HCT116 (cell line): ENCODE measurements at regions not wholly inside any gene's neighbourhood (a gene's known extent, or its start where the extent isn't known, plus 50 kb on each side); places are given as distances from the start of the nearest gene placed in this dataset.

Experiments
- ATAC-seq: fragments of 200-7000 bp; cut with Tn5 transposase; 2 replicates; pipeline ENCODE4 v1.9.1; 2020; ENCODE audit warnings: mild to moderate bottlenecking, moderate library complexity
- BruUV-seq: library from RNA; stranded (reverse); fragments of 400-500 nt; replicated peaks from 2 replicates; lab custom pipeline; 2021; lab: Mats Ljungman, UMichigan
- CTCF ChIA-PET: fragments of 300-600 bp; sonication (Branson Sonifier 250); formaldehyde crosslinking; loops from one replicate; lab custom pipeline; 2021; ENCODE audit warnings: antibody characterized with exemption; lab: Charles Lee
- POLR2A ChIA-PET: fragments of 300-600, 350-600 bp; sonication (Branson Sonifier 250); formaldehyde crosslinking; loops from one replicate; lab custom pipeline; 2021; ENCODE audit warnings: antibody characterized with exemption; lab: Charles Lee
- RAD21 ChIA-PET, 2 experiments: fragments of 300-600 bp; sonication (Branson Sonifier 250); formaldehyde crosslinking; loops; one replicate each; lab custom pipeline; 2023; ENCODE audit warnings: low total read pairs in 2 of 2; ENCODE audit not compliant: uncharacterized antibody in 2 of 2, unreplicated experiment in 2 of 2, low non-redundant PET in 1 of 2; lab: Charles Lee
- DNase-seq: peaks from one replicate; pipeline ENCODE4 v3.0.0-alpha.2; 2010; ENCODE audit warnings: low read depth, low spot score
- H2AFZ ChIP-seq: fragments of 200-600 bp; shearing (Covaris generic), sonication (generic); 2 replicates; pipeline ENCODE4 v1.6.1; 2017; ENCODE audit warnings: low read depth, mixed run types, mixed read lengths, antibody characterized with exemption, low read length; ENCODE audit not compliant: poor library complexity, severe bottlenecking
- H3K27ac ChIP-seq: 2 replicates; pipeline ENCODE4 v1.5.1; 2012; ENCODE audit warnings: low read depth, low read length
- H3K27me3 ChIP-seq: fragments of 200-600 bp; sonication (generic); 2 replicates; pipeline ENCODE4 v1.6.1; 2016; ENCODE audit warnings: mixed run types, low read length, mixed read lengths; ENCODE audit not compliant: insufficient read depth
- H3K36me3 ChIP-seq, 2 experiments: fragments of 200-500 bp in 1 of 2; fragments of 200-600 bp in 1 of 2; sonication (Bioruptor generic) in 1 of 2; sonication (generic) in 1 of 2; 2 replicates each; pipeline versions ENCODE4 v1.5.1 to v1.6.1; 2014 to 2016; ENCODE audit warnings: low read length in 2 of 2, inconsistent platforms in 1 of 2, mixed read lengths in 1 of 2, mixed run types in 1 of 2; ENCODE audit not compliant: insufficient read depth in 2 of 2, control insufficient read depth in 1 of 2
- H3K4me1 ChIP-seq, 2 experiments: fragments of 200-600 bp in 1 of 2; sonication (generic) in 1 of 2; 2 replicates each; pipeline versions ENCODE4 v1.5.1 to v1.6.1; 2012 to 2017; ENCODE audit warnings: low read length in 2 of 2, inconsistent platforms in 1 of 2, mild to moderate bottlenecking in 1 of 2, mixed read lengths in 1 of 2, mixed run types in 1 of 2, moderate library complexity in 1 of 2; ENCODE audit not compliant: insufficient read depth in 2 of 2, control insufficient read depth in 1 of 2
- H3K4me2 ChIP-seq: fragments of 200-600 bp; sonication (generic); 2 replicates; pipeline ENCODE4 v1.6.1; 2017; ENCODE audit warnings: mixed run types, low read length, mixed read lengths
- H3K4me3 ChIP-seq, 2 experiments: fragments of 200-600 bp in 1 of 2; sonication (generic) in 1 of 2; replicated peaks in 1 of 2; 2 replicates each; pipeline ENCODE4 v1.5.1; 2011 to 2016; ENCODE audit warnings: low read length in 2 of 2, control low read depth in 1 of 2, low read depth in 1 of 2, mild to moderate bottlenecking in 1 of 2, mixed read lengths in 1 of 2, mixed run types in 1 of 2
- H3K79me2 ChIP-seq: fragments of 200-600 bp; sonication (generic); 2 replicates; pipeline ENCODE4 v1.6.1; 2017; ENCODE audit warnings: mild to moderate bottlenecking, mixed run types, low read length, moderate library complexity, mixed read lengths; ENCODE audit not compliant: insufficient read depth
- H3K9ac ChIP-seq: fragments of 200-600 bp; sonication (generic); 2 replicates; pipeline ENCODE4 v1.6.1; 2016; ENCODE audit warnings: low read length, mixed read lengths
- H3K9me2 ChIP-seq: fragments of 200-600 bp; sonication (generic), shearing (Covaris generic); 2 replicates; pipeline ENCODE4 v1.6.1; 2017; ENCODE audit warnings: mixed run types, mild to moderate bottlenecking, moderate library complexity; ENCODE audit not compliant: insufficient read depth
- H3K9me3 ChIP-seq, 2 experiments: fragments of 200-500 bp in 1 of 2; fragments of 200-600 bp in 1 of 2; sonication (Bioruptor generic) in 1 of 2; sonication (generic) in 1 of 2; 2 replicates each; pipeline ENCODE4 v1.6.1; 2014 to 2017; ENCODE audit warnings: low read length in 2 of 2, mixed read lengths in 2 of 2, inconsistent platforms in 1 of 2, low read depth in 1 of 2, mild to moderate bottlenecking in 1 of 2, mixed run types in 1 of 2, moderate library complexity in 1 of 2; ENCODE audit not compliant: control insufficient read depth in 1 of 2, insufficient read depth in 1 of 2
- H4K20me1 ChIP-seq: fragments of 200-600 bp; sonication (generic), shearing (Covaris generic); 2 replicates; pipeline ENCODE4 v1.6.1; 2017; ENCODE audit warnings: mixed run types, mild to moderate bottlenecking, moderate library complexity; ENCODE audit not compliant: insufficient read depth
- CBX3 ChIP-seq: IDR thresholded peaks from 2 replicates; pipeline ENCODE4 v1.6.1; 2012; ENCODE audit warnings: low read depth
- CEBPB ChIP-seq: IDR thresholded peaks from 2 replicates; pipeline ENCODE4 v1.6.1; 2012; ENCODE audit warnings: low read depth
- EGR1 ChIP-seq: IDR thresholded peaks from 2 replicates; pipeline ENCODE4 v1.6.1; 2012; ENCODE audit warnings: low read depth
- ELF1 ChIP-seq: IDR thresholded peaks from 2 replicates; pipeline ENCODE4 v1.6.1; 2012; ENCODE audit warnings: low read depth, borderline replicate concordance
- EZH2 ChIP-seq: fragments of 200-600 bp; sonication (generic); IDR thresholded peaks from 2 replicates; pipeline ENCODE4 v1.6.1; 2017; ENCODE audit warnings: antibody characterized with exemption, mixed run types
- FOSL1 ChIP-seq: IDR thresholded peaks from 2 replicates; pipeline ENCODE4 v1.6.1; 2012; ENCODE audit warnings: low read depth
- JUND ChIP-seq: IDR thresholded peaks from 2 replicates; pipeline ENCODE4 v1.6.1; 2012
- POLR2A ChIP-seq: IDR thresholded peaks from 2 replicates; pipeline ENCODE4 v1.7.0; 2011; ENCODE audit warnings: borderline replicate concordance; ENCODE audit not compliant: insufficient read depth, insufficient read length; ENCODE audit errors: extremely low read depth
- POLR2AphosphoS5 ChIP-seq: IDR thresholded peaks from 2 replicates; pipeline ENCODE4 v1.6.1; 2011; ENCODE audit warnings: mild to moderate bottlenecking, low read depth, low read length, moderate library complexity
- RAD21 ChIP-seq: IDR thresholded peaks from 2 replicates; pipeline ENCODE4 v1.6.1; 2012; ENCODE audit warnings: low read depth, mild to moderate bottlenecking
- SIN3A ChIP-seq: IDR thresholded peaks from 2 replicates; pipeline ENCODE4 v1.6.1; 2012; ENCODE audit warnings: low read depth
- SP1 ChIP-seq: IDR thresholded peaks from 2 replicates; pipeline ENCODE4 v1.6.1; 2012; ENCODE audit warnings: low read depth
- SRF ChIP-seq: IDR thresholded peaks from 2 replicates; pipeline ENCODE4 v1.6.1; 2012; ENCODE audit warnings: low read depth
- TCF7L2 ChIP-seq: IDR thresholded peaks from 2 replicates; pipeline ENCODE4 v1.7.0; 2011; ENCODE audit warnings: borderline replicate concordance, inconsistent platforms; ENCODE audit not compliant: insufficient read depth, insufficient read length; ENCODE audit errors: extremely low read depth
- ZNF274 ChIP-seq: fragments of 200-500 bp; sonication (Bioruptor generic); IDR thresholded peaks from 2 replicates; pipeline ENCODE4 v1.6.1; 2014; ENCODE audit warnings: mild to moderate bottlenecking, low read depth, low read length, inconsistent platforms
- intact Hi-C: fragments of 100-400 bp; cut with micrococcal nuclease; formaldehyde crosslinking; loops from 2 replicates; pipeline ENCODE4 v1.10.0; 2022
- TF ChIP-seq, protein P1 (sequence below): IDR thresholded peaks from 2 replicates; pipeline ENCODE4 v1.6.1; 2012
- TF ChIP-seq, protein P2 (sequence below): IDR thresholded peaks from 2 replicates; pipeline ENCODE4 v1.6.1; 2012
- TF ChIP-seq, protein P3 (sequence below): IDR thresholded peaks from 2 replicates; pipeline ENCODE4 v1.6.1; 2012; ENCODE audit warnings: low read depth

DNA sequence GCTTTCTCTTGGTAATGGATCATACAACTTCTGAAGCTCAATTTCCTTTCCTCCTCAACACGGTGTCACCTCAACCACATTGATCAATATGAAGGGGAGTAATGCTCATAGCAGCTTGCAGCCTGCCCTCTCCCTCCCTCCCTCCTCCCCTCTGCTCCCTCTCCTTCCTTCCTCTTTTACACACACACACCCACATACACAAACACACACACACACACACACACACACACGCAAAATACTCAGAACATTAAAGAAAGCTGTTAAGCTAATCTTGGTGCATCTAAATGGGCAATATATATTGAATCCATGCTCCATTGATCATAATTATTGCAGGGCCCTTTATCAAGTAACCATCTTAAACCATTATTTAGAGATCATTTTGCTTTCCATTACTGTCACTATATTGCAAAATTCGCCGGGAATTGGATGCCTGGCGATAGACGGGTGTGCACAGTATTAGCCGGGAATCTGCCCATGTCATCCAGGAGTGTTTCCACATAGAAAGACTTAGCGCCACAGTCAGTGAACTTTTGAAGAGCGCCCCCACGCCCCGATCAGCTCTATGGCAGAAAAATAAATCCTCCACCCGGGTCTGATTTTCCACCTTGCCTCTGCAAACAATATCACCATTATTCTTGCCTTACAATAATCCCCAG lies 122.0 kb downstream of the PRLHR start:
- TF ChIP-seq TCF7L2 (no peak), RAD21 (no peak), POLR2A (no peak), CEBPB (no peak), JUND (no peak), ELF1 (no peak), EGR1 (no peak), SRF (no peak), EZH2 (no peak), POLR2AphosphoS5 (no peak), CBX3 (no peak), ZNF274 (no peak), SIN3A (no peak), FOSL1 (no peak), SP1 (no peak)
- TF ChIP-seq, protein P1, sequence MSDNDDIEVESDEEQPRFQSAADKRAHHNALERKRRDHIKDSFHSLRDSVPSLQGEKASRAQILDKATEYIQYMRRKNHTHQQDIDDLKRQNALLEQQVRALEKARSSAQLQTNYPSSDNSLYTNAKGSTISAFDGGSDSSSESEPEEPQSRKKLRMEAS = no peak
- TF ChIP-seq, protein P2, sequence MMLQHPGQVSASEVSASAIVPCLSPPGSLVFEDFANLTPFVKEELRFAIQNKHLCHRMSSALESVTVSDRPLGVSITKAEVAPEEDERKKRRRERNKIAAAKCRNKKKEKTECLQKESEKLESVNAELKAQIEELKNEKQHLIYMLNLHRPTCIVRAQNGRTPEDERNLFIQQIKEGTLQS = no peak
- TF ChIP-seq, protein P3, sequence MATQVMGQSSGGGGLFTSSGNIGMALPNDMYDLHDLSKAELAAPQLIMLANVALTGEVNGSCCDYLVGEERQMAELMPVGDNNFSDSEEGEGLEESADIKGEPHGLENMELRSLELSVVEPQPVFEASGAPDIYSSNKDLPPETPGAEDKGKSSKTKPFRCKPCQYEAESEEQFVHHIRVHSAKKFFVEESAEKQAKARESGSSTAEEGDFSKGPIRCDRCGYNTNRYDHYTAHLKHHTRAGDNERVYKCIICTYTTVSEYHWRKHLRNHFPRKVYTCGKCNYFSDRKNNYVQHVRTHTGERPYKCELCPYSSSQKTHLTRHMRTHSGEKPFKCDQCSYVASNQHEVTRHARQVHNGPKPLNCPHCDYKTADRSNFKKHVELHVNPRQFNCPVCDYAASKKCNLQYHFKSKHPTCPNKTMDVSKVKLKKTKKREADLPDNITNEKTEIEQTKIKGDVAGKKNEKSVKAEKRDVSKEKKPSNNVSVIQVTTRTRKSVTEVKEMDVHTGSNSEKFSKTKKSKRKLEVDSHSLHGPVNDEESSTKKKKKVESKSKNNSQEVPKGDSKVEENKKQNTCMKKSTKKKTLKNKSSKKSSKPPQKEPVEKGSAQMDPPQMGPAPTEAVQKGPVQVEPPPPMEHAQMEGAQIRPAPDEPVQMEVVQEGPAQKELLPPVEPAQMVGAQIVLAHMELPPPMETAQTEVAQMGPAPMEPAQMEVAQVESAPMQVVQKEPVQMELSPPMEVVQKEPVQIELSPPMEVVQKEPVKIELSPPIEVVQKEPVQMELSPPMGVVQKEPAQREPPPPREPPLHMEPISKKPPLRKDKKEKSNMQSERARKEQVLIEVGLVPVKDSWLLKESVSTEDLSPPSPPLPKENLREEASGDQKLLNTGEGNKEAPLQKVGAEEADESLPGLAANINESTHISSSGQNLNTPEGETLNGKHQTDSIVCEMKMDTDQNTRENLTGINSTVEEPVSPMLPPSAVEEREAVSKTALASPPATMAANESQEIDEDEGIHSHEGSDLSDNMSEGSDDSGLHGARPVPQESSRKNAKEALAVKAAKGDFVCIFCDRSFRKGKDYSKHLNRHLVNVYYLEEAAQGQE = no peak
- no peak overlapping the region for H3K4me3 ChIP-seq
- H3K4me2 ChIP-seq = no peak overlapping the region
- no peak for ATAC-seq
- H3K9me3 ChIP-seq = no peaks in the 10 kb centered on the region
- H3K4me1 ChIP-seq = no peaks in the 10 kb centered on the region
- H3K9me2 ChIP-seq = no peaks in the 10 kb centered on the region
- CTCF ChIA-PET = interaction anchor here (1.8 to 2.9 kb wide), 2 partner anchors 14 kb away, joined by 8 to 18 read pairs; no protein-coding TSS in a partner anchor
- intact Hi-C loops = no loop called here
- no peak overlapping the region for H3K27ac ChIP-seq
- no peaks in the 10 kb centered on the region for H4K20me1 ChIP-seq
- POLR2A ChIA-PET = no interaction called here
- H3K79me2 ChIP-seq = no peaks in the 10 kb centered on the region
- RAD21 ChIA-PET = no interaction called here
- H3K36me3 ChIP-seq = no peaks in the 10 kb centered on the region
- BruUV-seq = no TSS peak
- no peak overlapping the region for H3K9ac ChIP-seq
- DNase-seq = no peak
- no peak overlapping the region for H2AFZ ChIP-seq
- peaks cover 46% of the 10 kb centered on the region for H3K27me3 ChIP-seq
